ENCODE measurements at regions not wholly inside any gene's neighbourhood (a gene's known extent, or its start where the extent isn't known, plus 50 kb on each side); places are given as distances from the start of the nearest gene placed in this dataset. TPM values are rescaled to one million over a fixed set of nuclear protein-coding genes. Genes with fewer than 3 reads are reported as not detected.

DNA sequence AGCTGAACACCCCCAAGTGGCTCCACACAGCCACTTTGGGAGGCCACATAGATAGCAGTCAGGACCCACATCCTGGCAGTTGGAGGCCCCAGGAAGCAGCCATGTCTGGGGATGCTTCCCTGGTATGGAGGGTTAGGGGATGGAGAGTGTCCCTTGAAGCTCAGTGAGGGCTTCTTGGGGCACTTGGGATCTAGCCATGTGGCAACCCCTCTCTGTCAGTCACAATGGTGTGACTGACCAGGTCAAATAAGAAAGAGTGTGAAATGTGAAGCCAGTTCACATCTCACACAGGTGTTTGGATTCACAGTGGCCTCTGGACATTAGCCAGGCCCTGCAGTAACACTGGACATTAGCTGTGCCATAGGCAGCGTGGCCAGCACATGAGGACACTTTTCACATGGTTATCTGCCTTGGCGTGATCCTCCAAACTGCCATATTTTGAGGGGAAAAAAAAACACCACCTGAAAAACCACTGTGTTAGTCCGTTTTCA lies 53.9 kb upstream of the IL17B start:
- Histone ChIP-seq H3K56ac (ENCODE audit: low read length) (no peak overlapping the region), H3K79me2 (ENCODE audit: control insufficient read depth, insufficient read depth, low read length) (no peaks in the 10 kb centered on the region), H2BK120ac (ENCODE audit: low read depth, low read length) (no peak overlapping the region), H4K5ac (ENCODE audit: low read length) (no peak overlapping the region), H3K23ac (ENCODE audit: low read length) (no peak overlapping the region), H3K4me2 (ENCODE audit: low read length) (no peak overlapping the region), H2BK15ac (replicated peaks; ENCODE audit: low read depth) (no peak overlapping the region), H2BK5ac (ENCODE audit: low read length) (no peak overlapping the region), H3K4ac (ENCODE audit: low read depth, low read length) (no peak overlapping the region), H3K79me1 (ENCODE audit: low read length) (no peaks in the 10 kb centered on the region), H4K8ac (ENCODE audit: low read depth, low read length) (no peak overlapping the region), H3K18ac (ENCODE audit: low read length) (no peak overlapping the region), H2AK5ac (ENCODE audit: low read length) (peak overlapping the region; percentile 67), H3K9ac (ENCODE audit: low read length) (no peak overlapping the region), H3K4me3 (ENCODE audit: low read length) (no peak overlapping the region), H3K4me1 (ENCODE audit: control insufficient read depth, low read depth, low read length) (peaks cover 3% of the 10 kb centered on the region), H3K27me3 (ENCODE audit: insufficient read depth, low read length, poor library complexity) (no peaks in the 10 kb centered on the region), H3K36me3 (ENCODE audit: control insufficient read depth, insufficient read depth, low read length) (no peaks in the 10 kb centered on the region), H3K27ac (ENCODE audit: low read depth, low read length) (no peak overlapping the region)
- no CpG with 5 or more reads among the region's 3 CpGs for WGBS (ENCODE audit: extremely low coverage, insufficient coverage, low lambda C conversion rate)
- DNase-seq: no peak

DNA sequence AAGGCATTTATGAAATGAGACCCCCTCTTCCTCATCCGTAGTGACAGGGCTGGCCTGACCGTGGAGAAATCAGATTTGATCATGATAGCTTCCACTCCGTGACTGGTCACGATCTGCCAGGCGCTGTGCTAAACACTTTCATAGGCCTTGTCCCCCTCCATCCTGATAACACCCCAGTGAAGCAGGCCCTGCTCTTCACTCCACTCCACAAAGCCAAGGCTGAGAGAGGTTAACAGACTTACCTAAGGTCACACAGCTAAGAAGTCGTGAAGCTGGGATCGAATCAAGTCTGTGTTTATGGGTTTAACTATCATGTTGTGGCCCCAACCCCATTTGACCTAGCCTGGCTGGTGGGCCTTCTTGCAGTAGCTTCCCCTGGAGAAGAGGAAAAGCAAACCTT lies 53.3 kb upstream of the IL17B start:
- Histone ChIP-seq H2BK120ac (ENCODE audit: low read depth, low read length) (no peak overlapping the region), H2BK5ac (ENCODE audit: low read length) (no peak overlapping the region), H2BK15ac (replicated peaks; ENCODE audit: low read depth) (no peak overlapping the region), H3K23ac (ENCODE audit: low read length) (no peak overlapping the region), H3K79me1 (ENCODE audit: low read length) (no peaks in the 10 kb centered on the region), H3K56ac (ENCODE audit: low read length) (no peak overlapping the region), H3K4me2 (ENCODE audit: low read length) (no peak overlapping the region), H3K18ac (ENCODE audit: low read length) (no peak overlapping the region), H3K4me3 (ENCODE audit: low read length) (no peak overlapping the region), H3K79me2 (ENCODE audit: control insufficient read depth, insufficient read depth, low read length) (no peaks in the 10 kb centered on the region), H4K8ac (ENCODE audit: low read depth, low read length) (no peak overlapping the region), H3K27me3 (ENCODE audit: insufficient read depth, low read length, poor library complexity) (no peaks in the 10 kb centered on the region), H3K9ac (ENCODE audit: low read length) (no peak overlapping the region), H3K36me3 (ENCODE audit: control insufficient read depth, insufficient read depth, low read length) (no peaks in the 10 kb centered on the region), H2AK5ac (ENCODE audit: low read length) (no peak overlapping the region), H3K4me1 (ENCODE audit: control insufficient read depth, low read depth, low read length) (peaks cover 3% of the 10 kb centered on the region), H3K4ac (ENCODE audit: low read depth, low read length) (no peak overlapping the region), H3K27ac (ENCODE audit: low read depth, low read length) (no peak overlapping the region), H4K5ac (ENCODE audit: low read length) (no peak overlapping the region)
- DNase-seq: no peak
- no CpG with 5 or more reads among the region's 7 CpGs for WGBS (ENCODE audit: extremely low coverage, insufficient coverage, low lambda C conversion rate)

DNA sequence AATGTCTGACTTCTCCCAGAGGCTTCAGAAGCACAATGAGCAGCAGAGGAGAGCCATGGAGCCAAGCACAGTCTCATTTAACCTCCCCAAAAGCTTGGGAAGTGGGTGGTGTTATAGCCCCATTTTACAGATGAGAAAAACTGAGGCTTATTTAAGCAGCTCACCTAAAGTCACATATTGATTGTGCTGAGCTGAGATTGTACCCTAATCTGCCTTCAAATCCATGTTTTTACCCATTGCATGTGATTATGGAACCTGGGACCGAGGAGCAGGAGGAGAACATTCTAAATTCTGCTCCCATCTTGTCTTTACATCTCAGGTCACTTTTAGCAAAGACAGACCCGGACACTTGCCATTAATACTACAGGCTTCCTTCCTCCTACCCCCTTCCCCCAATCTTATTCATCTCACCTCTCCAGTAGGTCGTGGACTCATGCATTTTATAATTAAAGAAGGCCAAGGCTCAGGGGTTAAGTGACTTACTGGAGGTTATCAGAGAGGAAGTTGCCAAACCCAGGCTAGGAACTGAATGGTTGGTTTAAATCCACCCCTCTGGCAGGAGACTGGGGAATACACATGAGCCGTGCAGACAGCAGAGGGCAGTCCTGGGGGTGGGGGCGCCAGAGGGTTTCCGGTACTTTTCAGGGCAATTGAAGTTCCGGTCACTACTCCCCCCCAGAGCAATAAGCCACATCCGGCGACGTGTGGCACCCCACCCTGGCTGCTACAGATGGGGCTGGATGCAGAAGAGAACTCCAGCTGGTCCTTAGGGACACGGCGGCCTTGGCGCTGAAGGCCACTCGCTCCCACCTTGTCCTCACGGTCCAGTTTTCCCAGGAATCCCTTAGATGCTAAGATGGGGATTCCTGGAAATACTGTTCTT lies 51.0 kb upstream of the IL17B start:
- Histone ChIP-seq H3K4me3 (ENCODE audit: low read length) (no peak overlapping the region), H3K79me1 (ENCODE audit: low read length) (no peaks in the 10 kb centered on the region), H3K79me2 (ENCODE audit: control insufficient read depth, insufficient read depth, low read length) (no peaks in the 10 kb centered on the region), H3K4me2 (ENCODE audit: low read length) (no peak overlapping the region), H4K5ac (ENCODE audit: low read length) (peak overlapping the region; percentile 79), H3K56ac (ENCODE audit: low read length) (peak overlapping the region; percentile 77), H3K36me3 (ENCODE audit: control insufficient read depth, insufficient read depth, low read length) (no peaks in the 10 kb centered on the region), H3K23ac (ENCODE audit: low read length) (no peak overlapping the region), H3K4ac (ENCODE audit: low read depth, low read length) (peak overlapping the region; percentile 5), H2BK15ac (replicated peaks; ENCODE audit: low read depth) (no peak overlapping the region), H2BK5ac (ENCODE audit: low read length) (peak overlapping the region; percentile 74), H4K8ac (ENCODE audit: low read depth, low read length) (no peak overlapping the region), H3K27me3 (ENCODE audit: insufficient read depth, low read length, poor library complexity) (no peaks in the 10 kb centered on the region), H3K18ac (ENCODE audit: low read length) (peak overlapping the region; percentile 39), H2AK5ac (ENCODE audit: low read length) (peak overlapping the region; percentile 93), H3K9ac (ENCODE audit: low read length) (peak overlapping the region; percentile 22), H2BK120ac (ENCODE audit: low read depth, low read length) (no peak overlapping the region), H3K4me1 (ENCODE audit: control insufficient read depth, low read depth, low read length) (peaks cover 3% of the 10 kb centered on the region), H3K27ac (ENCODE audit: low read depth, low read length) (peak overlapping the region; percentile 20)
- WGBS (ENCODE audit: extremely low coverage, insufficient coverage, low lambda C conversion rate): no CpG with 5 or more reads among the region's 15 CpGs
- DNase-seq: peak; percentile 95

Small RNAs in the stretch of these regions (small RNA-seq; reads per million reads assigned to genes)
- not detected for gene MIR145 (ENCODE audit: insufficient read depth)

Measured in mesendoderm (in vitro differentiated cells).